Activated T-cell treated with anti-CD3 and anti-CD28 coated beads, Interleukin-2, amount 50 U/mL, for 24 hours (primary cell): ENCODE measurements at regions not wholly inside any gene's neighbourhood (a gene's known extent, or its start where the extent isn't known, plus 50 kb on each side); places are given as distances from the start of the nearest gene placed in this dataset.

Experiments
- DNase-seq: peaks from one replicate; pipeline ENCODE4 v3.0.0-alpha.2; 2020
- H3K27ac Mint-ChIP-seq: 2 replicates; pipeline ENCODE4 v1.8.0; 2020; ENCODE audit warnings: mild to moderate bottlenecking, mixed read lengths
- H3K27me3 Mint-ChIP-seq: 2 replicates; pipeline ENCODE4 v1.8.0; 2020; ENCODE audit warnings: mixed read lengths
- H3K36me3 Mint-ChIP-seq: 2 replicates; pipeline ENCODE4 v1.8.0; 2020; ENCODE audit warnings: low read depth, mixed read lengths
- H3K4me1 Mint-ChIP-seq: 2 replicates; pipeline ENCODE4 v1.8.0; 2020; ENCODE audit warnings: low read depth, mixed read lengths
- H3K4me3 Mint-ChIP-seq: 2 replicates; pipeline ENCODE4 v1.8.0; 2020; ENCODE audit warnings: mild to moderate bottlenecking, moderate library complexity, mixed read lengths
- H3K9me3 Mint-ChIP-seq: 2 replicates; pipeline ENCODE4 v1.8.0; 2020; ENCODE audit warnings: mixed read lengths

DNA sequence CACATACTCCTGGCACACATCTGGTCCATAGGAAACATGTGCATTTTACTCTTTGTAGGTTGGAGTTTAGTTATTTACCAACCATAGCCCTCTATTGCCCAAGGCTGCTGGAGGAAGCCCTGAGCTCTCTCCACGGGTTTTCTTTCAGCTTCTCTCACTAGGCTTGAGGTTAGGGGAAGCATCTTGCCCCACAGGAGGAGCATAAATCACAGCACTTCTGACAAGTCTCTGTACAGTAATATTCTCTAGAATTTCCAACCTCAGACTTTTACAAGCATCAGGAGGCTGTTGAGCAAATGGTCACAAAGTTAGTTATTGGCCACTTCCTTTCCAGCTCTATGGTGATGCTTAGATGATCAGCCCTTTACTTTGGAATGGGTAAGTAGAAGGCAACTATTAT is 122.9 kb upstream of the GLI3 start:
- Mint-ChIP-seq H3K27ac (no peak overlapping the region), H3K27me3 (no peaks in the 10 kb centered on the region), H3K4me1 (no peaks in the 10 kb centered on the region), H3K36me3 (no peaks in the 10 kb centered on the region), H3K4me3 (no peak overlapping the region), H3K9me3 (peaks cover 13% of the 10 kb centered on the region)
- DNase-seq: no peak

DNA sequence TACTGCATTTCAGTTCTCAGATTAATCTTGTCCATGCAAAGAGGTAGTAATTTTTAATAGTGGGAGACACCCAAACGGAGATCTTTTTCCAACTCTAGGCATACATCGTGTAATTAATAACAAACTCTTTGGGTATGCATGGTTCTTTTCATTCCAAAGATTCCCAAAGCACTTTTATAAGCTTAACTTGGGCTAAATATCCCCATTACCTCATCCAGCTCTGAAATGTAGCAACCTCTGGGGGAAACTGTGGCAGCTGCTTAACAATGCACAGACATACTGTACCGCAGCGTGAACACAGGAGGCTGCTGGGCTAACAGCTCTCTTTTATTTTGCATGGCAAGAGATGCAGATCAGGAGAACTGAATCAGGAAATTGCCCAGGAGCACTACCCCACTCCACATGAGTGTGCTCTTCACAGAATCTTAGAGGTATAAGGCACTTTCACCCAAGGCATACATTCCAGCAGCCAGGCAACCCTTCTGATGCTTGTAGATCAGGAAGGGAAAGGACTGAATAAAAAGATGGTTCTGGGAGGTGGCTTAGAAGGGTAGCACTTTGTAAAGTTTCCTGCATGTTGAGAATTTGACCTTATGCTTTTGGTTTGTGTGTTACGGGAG is 114.4 kb upstream of the GLI3 start:
- no peak overlapping the region for H3K4me3 Mint-ChIP-seq

GRCh38 chr7:42350801-42351200 is 113.8 kb upstream of the GLI3 start:
- no peaks in the 10 kb centered on the region for H3K36me3 Mint-ChIP-seq
- no peaks in the 10 kb centered on the region for H3K27me3 Mint-ChIP-seq
- no peak overlapping the region for H3K4me3 Mint-ChIP-seq
- H3K9me3 Mint-ChIP-seq: no peaks in the 10 kb centered on the region
- no peak overlapping the region for H3K27ac Mint-ChIP-seq
- H3K4me1 Mint-ChIP-seq: no peaks in the 10 kb centered on the region
- no peak for DNase-seq

More for the DNA sequence above, 114.4 kb upstream of the GLI3 start:
- no peaks in the 10 kb centered on the region for H3K27me3 Mint-ChIP-seq
- no peaks in the 10 kb centered on the region for H3K9me3 Mint-ChIP-seq
- DNase-seq: no peak
- H3K36me3 Mint-ChIP-seq: no peaks in the 10 kb centered on the region
- no peaks in the 10 kb centered on the region for H3K4me1 Mint-ChIP-seq
- H3K27ac Mint-ChIP-seq: no peak overlapping the region

GRCh38 chr7:42348631-42349030 is 111.6 kb upstream of the GLI3 start:
- Mint-ChIP-seq H3K4me3 (no peak overlapping the region), H3K4me1 (no peaks in the 10 kb centered on the region), H3K9me3 (no peaks in the 10 kb centered on the region), H3K27me3 (no peaks in the 10 kb centered on the region), H3K36me3 (no peaks in the 10 kb centered on the region), H3K27ac (no peak overlapping the region)
- no peak for DNase-seq

DNA sequence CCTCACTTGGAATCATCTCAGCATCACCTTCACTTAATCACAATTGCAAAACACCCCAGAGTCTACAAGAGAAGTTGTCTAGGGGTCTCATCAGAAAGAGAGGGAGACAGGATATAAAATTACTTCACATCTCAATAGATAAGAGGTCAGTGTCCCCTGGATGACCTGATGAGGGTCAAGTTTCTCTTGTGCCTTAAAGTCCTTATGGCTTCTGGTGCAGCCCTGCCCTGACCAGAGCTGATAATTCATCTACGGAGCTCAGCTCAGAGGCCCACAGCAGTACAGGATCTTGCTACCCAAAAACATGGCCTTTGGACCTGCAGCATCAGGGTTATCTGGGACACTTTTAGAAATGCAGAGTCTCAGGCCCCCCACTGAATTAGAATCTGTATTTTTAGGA is 111.1 kb upstream of the GLI3 start:
- H3K36me3 Mint-ChIP-seq: no peaks in the 10 kb centered on the region
- no peak overlapping the region for H3K27ac Mint-ChIP-seq
- no peak overlapping the region for H3K4me3 Mint-ChIP-seq
- H3K27me3 Mint-ChIP-seq: no peaks in the 10 kb centered on the region
- H3K4me1 Mint-ChIP-seq: no peaks in the 10 kb centered on the region
- no peaks in the 10 kb centered on the region for H3K9me3 Mint-ChIP-seq
- DNase-seq: no peak

GRCh38 chr7:42347616-42348015 is 110.6 kb upstream of the GLI3 start:
- no peaks in the 10 kb centered on the region for H3K36me3 Mint-ChIP-seq
- no peak overlapping the region for H3K4me3 Mint-ChIP-seq
- H3K4me1 Mint-ChIP-seq: no peaks in the 10 kb centered on the region
- no peak for DNase-seq
- H3K27me3 Mint-ChIP-seq: no peaks in the 10 kb centered on the region
- H3K27ac Mint-ChIP-seq: no peak overlapping the region
- no peaks in the 10 kb centered on the region for H3K9me3 Mint-ChIP-seq

DNA sequence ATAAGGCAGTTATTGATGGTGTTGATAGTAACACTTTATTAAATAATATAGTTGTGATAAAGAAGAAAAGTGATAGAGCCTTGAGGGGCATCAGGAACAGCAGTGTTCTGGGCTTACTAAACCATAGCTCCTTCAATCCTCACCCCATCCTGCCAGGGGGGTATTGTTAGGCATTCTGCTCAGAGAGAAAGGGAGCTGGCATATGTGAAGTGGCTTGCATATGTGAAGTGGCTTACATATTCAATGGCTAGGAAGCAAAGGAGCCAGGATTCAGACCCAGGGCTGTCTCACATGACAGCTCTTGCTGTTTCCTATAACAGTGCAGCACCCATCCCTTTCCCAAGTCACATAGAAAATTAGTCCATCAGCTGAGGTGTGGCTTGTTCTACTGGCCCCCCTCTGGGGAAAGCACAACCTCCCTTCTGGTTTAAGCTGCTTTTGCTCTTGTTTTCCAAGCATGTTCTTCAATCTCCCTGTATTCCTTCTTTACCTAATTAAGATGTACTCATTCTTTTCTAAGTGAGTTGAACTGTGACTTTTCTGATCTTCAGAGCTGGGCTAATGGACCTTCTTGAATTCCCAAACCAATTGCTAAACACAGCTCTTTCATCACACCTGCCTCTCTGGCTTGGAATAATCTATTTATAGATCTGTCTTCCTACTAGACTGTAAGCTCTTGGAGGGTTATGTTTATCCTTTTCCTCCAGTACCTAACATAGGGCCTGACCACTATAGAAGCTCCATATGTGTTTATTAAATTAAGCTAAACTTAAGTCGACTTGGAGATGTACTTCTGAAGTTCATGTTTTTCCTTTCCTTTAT is 108.7 kb upstream of the GLI3 start:
- no peaks in the 10 kb centered on the region for H3K9me3 Mint-ChIP-seq
- no peak overlapping the region for H3K4me3 Mint-ChIP-seq
- H3K4me1 Mint-ChIP-seq: no peaks in the 10 kb centered on the region

DNA sequence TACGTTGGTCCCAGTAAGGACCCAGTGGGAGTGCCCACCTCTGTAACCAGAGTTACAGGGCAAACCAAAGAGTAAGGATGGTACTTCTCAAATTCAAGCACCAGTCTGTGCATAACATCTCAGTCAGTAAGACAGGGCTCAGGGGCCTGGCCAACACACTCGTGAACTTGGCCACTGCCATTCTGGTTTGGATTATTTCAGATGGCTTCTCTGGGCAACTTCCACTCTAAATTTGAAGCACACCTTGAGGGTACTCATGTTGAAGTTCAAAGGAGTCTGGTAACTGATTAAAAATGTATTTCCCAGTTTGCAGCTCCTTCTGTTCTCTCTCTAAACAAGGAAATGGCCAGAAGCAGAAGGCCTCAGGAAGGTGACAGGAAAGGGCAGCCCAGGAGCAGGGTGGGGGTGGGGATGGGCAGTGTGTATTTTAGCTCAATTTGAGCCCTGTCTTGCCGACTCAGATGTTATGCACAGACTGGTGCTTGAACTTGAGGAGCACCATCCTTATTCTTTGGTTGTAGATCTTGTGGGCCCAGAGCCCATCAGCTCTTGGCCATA is 107.3 kb upstream of the GLI3 start:
- DNase-seq: no peak
- Mint-ChIP-seq H3K27ac (no peak overlapping the region), H3K4me3 (no peak overlapping the region), H3K27me3 (no peaks in the 10 kb centered on the region), H3K4me1 (no peaks in the 10 kb centered on the region), H3K36me3 (no peaks in the 10 kb centered on the region), H3K9me3 (no peaks in the 10 kb centered on the region)

More for the DNA sequence above, 108.7 kb upstream of the GLI3 start:
- H3K27ac Mint-ChIP-seq: no peak overlapping the region
- DNase-seq: no peak
- no peaks in the 10 kb centered on the region for H3K27me3 Mint-ChIP-seq
- no peaks in the 10 kb centered on the region for H3K36me3 Mint-ChIP-seq

GRCh38 chr7:42342381-42342780 is 105.4 kb upstream of the GLI3 start:
- Mint-ChIP-seq H3K9me3 (no peaks in the 10 kb centered on the region), H3K27me3 (no peaks in the 10 kb centered on the region), H3K36me3 (no peaks in the 10 kb centered on the region), H3K4me1 (no peaks in the 10 kb centered on the region), H3K27ac (no peak overlapping the region), H3K4me3 (no peak overlapping the region)
- DNase-seq: no peak

DNA sequence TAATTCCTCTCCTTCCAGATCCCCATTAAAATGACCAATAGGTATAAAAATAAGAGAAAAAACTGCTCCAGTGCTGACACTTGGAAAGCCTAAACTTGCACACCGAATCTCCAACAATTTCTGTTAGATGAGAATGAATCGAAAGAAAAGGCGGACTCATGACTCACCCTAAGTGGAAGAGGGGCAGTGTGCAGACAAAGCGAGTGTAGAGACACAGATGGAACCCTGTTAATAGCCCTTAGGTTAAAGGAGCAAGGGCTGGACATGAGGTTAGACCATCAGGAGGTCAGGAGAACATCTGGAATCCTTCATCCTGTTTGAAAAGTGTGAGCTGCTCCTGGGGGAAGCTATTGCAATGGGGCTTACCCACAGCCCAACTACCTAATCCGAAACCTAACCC is 103.4 kb upstream of the GLI3 start:
- H3K9me3 Mint-ChIP-seq: peaks cover under 1% of the 10 kb centered on the region
- H3K27ac Mint-ChIP-seq: no peak overlapping the region
- no peaks in the 10 kb centered on the region for H3K4me1 Mint-ChIP-seq
- no peaks in the 10 kb centered on the region for H3K27me3 Mint-ChIP-seq
- no peak for DNase-seq
- H3K36me3 Mint-ChIP-seq: no peaks in the 10 kb centered on the region
- H3K4me3 Mint-ChIP-seq: no peak overlapping the region

DNA sequence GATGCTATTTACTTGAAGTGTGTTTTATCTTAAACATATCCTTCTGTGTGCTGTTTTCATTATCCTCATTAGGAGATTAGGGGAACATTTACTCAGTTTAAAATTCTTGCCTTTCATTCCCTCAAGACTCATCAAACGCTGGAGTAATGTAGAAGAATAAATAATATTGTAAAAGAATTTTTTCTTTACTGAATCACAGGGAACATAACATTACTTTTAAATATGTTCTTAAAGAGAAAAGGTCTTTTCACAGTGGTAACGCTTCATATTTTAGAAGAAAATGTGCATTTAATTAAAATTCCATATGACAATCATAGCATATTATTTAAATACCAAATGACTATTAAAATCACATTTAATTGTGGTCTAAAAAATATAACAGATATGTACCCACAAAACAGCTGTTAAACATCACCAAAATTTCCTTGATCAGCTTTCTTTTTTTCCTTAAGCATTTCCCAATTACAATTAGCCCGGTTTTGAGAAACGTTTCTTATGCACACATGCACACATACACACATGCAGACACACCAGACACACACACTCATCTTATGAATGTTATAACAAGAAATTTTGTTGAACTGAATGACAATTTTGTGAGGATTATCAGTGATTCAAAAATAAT is 102.0 kb upstream of the GLI3 start:
- Mint-ChIP-seq H3K36me3 (no peaks in the 10 kb centered on the region), H3K27ac (no peak overlapping the region), H3K9me3 (peaks cover 5% of the 10 kb centered on the region), H3K27me3 (no peaks in the 10 kb centered on the region), H3K4me3 (no peak overlapping the region), H3K4me1 (no peaks in the 10 kb centered on the region)
- DNase-seq: no peak

DNA sequence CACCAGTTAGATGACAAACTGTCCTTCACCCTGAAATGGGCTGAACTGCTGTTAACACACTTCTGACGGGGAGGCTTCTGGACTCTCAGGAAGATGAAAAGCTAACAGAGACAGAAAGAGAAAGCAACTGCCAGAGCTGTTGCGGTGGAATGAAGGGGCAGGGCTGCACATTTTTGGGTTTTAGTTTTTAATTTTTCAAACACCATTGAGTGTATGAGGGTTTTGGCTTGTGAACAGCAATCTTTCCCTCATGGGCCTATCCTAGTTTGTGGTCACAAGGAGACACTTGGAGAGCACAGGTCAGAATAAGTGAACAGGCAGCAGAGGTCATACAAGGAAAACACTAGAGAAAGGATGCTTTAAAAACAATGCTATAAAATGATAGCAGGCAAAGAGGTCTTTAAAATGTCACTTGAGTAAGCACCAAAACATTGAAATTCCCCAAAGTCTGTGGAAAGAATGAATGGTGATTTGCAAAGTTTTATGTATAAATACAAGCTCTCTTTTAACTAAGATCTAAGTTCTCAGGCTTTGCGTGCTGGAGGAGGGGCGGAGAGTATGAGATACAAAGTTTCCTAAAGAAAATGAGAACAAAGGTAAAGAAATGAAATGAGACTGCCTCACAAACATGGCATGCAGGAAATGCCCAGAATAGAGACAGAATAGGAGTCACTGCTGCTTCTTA is 101.4 kb upstream of the GLI3 start:
- no peak overlapping the region for H3K4me3 Mint-ChIP-seq
- H3K9me3 Mint-ChIP-seq: peaks cover 5% of the 10 kb centered on the region
- no peaks in the 10 kb centered on the region for H3K4me1 Mint-ChIP-seq
- H3K27me3 Mint-ChIP-seq: no peaks in the 10 kb centered on the region
- no peak for DNase-seq
- no peak overlapping the region for H3K27ac Mint-ChIP-seq
- H3K36me3 Mint-ChIP-seq: no peaks in the 10 kb centered on the region

DNA sequence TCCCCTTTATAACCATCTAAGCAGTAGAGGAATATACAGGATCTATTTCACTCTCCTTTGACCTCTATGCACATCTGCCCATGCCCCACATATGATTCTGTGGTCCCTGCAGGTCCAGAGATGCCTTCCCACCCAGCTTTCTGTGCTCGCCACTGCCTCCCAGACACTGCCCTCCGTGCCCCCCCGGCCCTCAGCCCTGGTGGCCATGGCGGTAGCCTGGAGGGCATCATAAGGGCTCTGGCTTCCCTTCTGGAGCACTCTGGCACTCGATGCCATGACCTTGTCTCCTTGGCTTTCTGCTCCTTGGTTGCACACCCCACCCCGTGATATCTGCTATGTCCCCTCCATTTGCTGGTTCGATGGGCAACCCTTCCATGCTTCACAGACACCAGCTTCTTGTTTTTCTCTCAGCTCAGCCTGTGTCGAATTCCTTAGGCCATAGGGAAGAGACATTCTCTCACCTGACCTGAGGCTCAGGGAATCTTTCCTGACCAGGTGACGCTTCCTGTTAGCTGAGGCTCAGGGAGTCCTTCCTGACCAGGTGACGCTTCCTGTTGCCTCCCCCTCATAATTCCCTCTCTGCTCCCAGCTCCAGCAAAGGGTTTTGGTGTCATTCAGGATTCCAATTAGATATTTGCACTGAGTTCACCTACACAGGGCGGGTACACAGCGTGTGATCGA is 100.4 kb upstream of the GLI3 start:
- H3K36me3 Mint-ChIP-seq: no peaks in the 10 kb centered on the region
- no peaks in the 10 kb centered on the region for H3K4me1 Mint-ChIP-seq
- no peaks in the 10 kb centered on the region for H3K27me3 Mint-ChIP-seq
- DNase-seq: no peak
- H3K4me3 Mint-ChIP-seq: no peak overlapping the region
- H3K9me3 Mint-ChIP-seq: peaks cover 12% of the 10 kb centered on the region
- H3K27ac Mint-ChIP-seq: no peak overlapping the region

- DNase-seq: no peak
- Mint-ChIP-seq H3K36me3 (no peaks in the 10 kb centered on the region), H3K4me3 (no peak overlapping the region), H3K27me3 (no peaks in the 10 kb centered on the region), H3K9me3 (peaks cover 16% of the 10 kb centered on the region), H3K27ac (no peak overlapping the region), H3K4me1 (no peaks in the 10 kb centered on the region)
Observed at GRCh38 chr7:42332605-42333222, 95.7 kb upstream of the GLI3 start.
